Astrocyte (in vitro differentiated cells and primary cell): ENCODE measurements at regions not wholly inside any gene's neighbourhood (a gene's known extent, or its start where the extent isn't known, plus 50 kb on each side); places are given as distances from the start of the nearest gene placed in this dataset.

Experiments used
- DNase-seq: peaks from one replicate; pipeline ENCODE4 v3.0.0-alpha.2; 2010; ENCODE audit warnings: low read depth
- FAIRE-seq: peaks from 2 replicates; lab custom pipeline; 2011; peaks lifted over from hg19 to GRCh38; lab: Jason Lieb, UNC
- H2AFZ ChIP-seq: 2 replicates; pipeline ENCODE4 v1.6.0; 2012; ENCODE audit warnings: low read depth, low read length, inconsistent platforms
- H3K27ac ChIP-seq: 2 replicates; pipeline ENCODE4 v1.5.1; 2011; ENCODE audit warnings: low read depth, low read length, inconsistent platforms
- H3K27me3 ChIP-seq: 2 replicates; pipeline ENCODE4 v1.6.0; 2011; ENCODE audit warnings: low read length, inconsistent platforms; ENCODE audit not compliant: insufficient read depth
- H3K36me3 ChIP-seq: 2 replicates; pipeline ENCODE4 v1.5.1; 2011; ENCODE audit warnings: low read length, inconsistent platforms; ENCODE audit not compliant: insufficient read depth
- H3K4me1 ChIP-seq: 2 replicates; pipeline ENCODE4 v1.5.1; 2011; ENCODE audit warnings: low read length, inconsistent platforms; ENCODE audit not compliant: insufficient read depth
- H3K4me2 ChIP-seq: 2 replicates; pipeline ENCODE4 v1.6.0; 2012; ENCODE audit warnings: low read length, inconsistent platforms
- H3K4me3 ChIP-seq: 2 replicates; pipeline ENCODE4 v1.5.1; 2011; ENCODE audit warnings: low read depth, mild to moderate bottlenecking, low read length, inconsistent platforms; ENCODE audit not compliant: insufficient read depth
- H3K79me2 ChIP-seq: 2 replicates; pipeline ENCODE4 v1.6.0; 2012; ENCODE audit warnings: mild to moderate bottlenecking, low read length, inconsistent platforms; ENCODE audit not compliant: insufficient read depth
- H3K9ac ChIP-seq: 2 replicates; pipeline ENCODE4 v1.6.0; 2012; ENCODE audit warnings: mild to moderate bottlenecking, low read length, inconsistent platforms
- H3K9me3 ChIP-seq: 2 replicates; pipeline ENCODE4 v1.5.1; 2012; ENCODE audit warnings: low read depth, mild to moderate bottlenecking, low read length, inconsistent platforms; ENCODE audit not compliant: insufficient read depth
- H4K20me1 ChIP-seq: 2 replicates; pipeline ENCODE4 v1.6.0; 2012; ENCODE audit warnings: low read length, inconsistent platforms; ENCODE audit not compliant: insufficient read depth
- H3K27ac Mint-ChIP-seq: one replicate; pipeline ENCODE4 v1.8.0; 2021; ENCODE audit warnings: mild to moderate bottlenecking, mixed read lengths; ENCODE audit not compliant: unreplicated experiment
- H3K27me3 Mint-ChIP-seq: one replicate; pipeline ENCODE4 v1.8.0; 2021; ENCODE audit warnings: low read depth, mixed read lengths; ENCODE audit not compliant: unreplicated experiment
- H3K36me3 Mint-ChIP-seq: one replicate; pipeline ENCODE4 v1.8.0; 2021; ENCODE audit warnings: low read depth, mixed read lengths; ENCODE audit not compliant: unreplicated experiment
- H3K4me1 Mint-ChIP-seq: one replicate; pipeline ENCODE4 v1.8.0; 2021; ENCODE audit warnings: low read depth, mixed read lengths; ENCODE audit not compliant: unreplicated experiment
- H3K4me3 Mint-ChIP-seq: one replicate; pipeline ENCODE4 v1.8.0; 2021; ENCODE audit warnings: mild to moderate bottlenecking, moderate library complexity, mixed read lengths; ENCODE audit not compliant: unreplicated experiment
- H3K9me3 Mint-ChIP-seq: one replicate; pipeline ENCODE4 v1.8.0; 2021; ENCODE audit warnings: mild to moderate bottlenecking, mixed read lengths; ENCODE audit not compliant: unreplicated experiment
- EZH2 ChIP-seq: IDR thresholded peaks from 2 replicates; pipeline ENCODE4 v1.6.1; 2012; ENCODE audit warnings: mild to moderate bottlenecking, low read length, inconsistent platforms; ENCODE audit not compliant: insufficient read depth
- TF ChIP-seq, protein P1 (sequence below): IDR thresholded peaks from 2 replicates; pipeline ENCODE4 v1.5.1; 2011; ENCODE audit warnings: low read depth, mild to moderate bottlenecking, inconsistent platforms, low read length, moderate library complexity; ENCODE audit not compliant: insufficient read depth

DNA sequence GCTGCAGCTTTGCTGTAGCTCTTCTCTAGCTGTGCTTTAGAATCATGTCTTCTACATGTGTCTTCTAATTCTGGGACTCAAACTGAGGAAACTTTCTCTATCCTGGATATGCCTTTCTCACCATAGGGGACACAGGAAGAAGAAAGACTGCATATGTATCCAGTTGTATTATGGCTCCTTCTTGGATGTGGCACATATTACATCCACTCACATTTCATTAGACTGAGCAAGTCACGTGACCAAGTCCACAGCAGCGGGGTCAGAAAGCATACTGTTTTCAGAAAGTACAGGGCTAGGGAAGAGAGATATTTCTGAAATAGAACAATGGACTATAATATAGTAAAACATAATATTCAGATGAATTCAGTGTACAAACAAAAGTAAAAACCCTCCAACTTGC, 187.6 kb upstream of the RIMS1 start:
- Mint-ChIP-seq H3K4me3 (no peak overlapping the region), H3K27ac (no peak overlapping the region), H3K9me3 (no peaks in the 10 kb centered on the region), H3K36me3 (no peaks in the 10 kb centered on the region), H3K4me1 (no peaks in the 10 kb centered on the region), H3K27me3 (no peaks in the 10 kb centered on the region)
- no peak overlapping the region for H3K9ac ChIP-seq
- no peaks in the 10 kb centered on the region for H3K79me2 ChIP-seq
- FAIRE-seq (no peak), DNase-seq (no peak)
- H3K36me3 ChIP-seq = no peaks in the 10 kb centered on the region
- H4K20me1 ChIP-seq = no peaks in the 10 kb centered on the region
- no peak for TF ChIP-seq EZH2
- TF ChIP-seq, protein P1, sequence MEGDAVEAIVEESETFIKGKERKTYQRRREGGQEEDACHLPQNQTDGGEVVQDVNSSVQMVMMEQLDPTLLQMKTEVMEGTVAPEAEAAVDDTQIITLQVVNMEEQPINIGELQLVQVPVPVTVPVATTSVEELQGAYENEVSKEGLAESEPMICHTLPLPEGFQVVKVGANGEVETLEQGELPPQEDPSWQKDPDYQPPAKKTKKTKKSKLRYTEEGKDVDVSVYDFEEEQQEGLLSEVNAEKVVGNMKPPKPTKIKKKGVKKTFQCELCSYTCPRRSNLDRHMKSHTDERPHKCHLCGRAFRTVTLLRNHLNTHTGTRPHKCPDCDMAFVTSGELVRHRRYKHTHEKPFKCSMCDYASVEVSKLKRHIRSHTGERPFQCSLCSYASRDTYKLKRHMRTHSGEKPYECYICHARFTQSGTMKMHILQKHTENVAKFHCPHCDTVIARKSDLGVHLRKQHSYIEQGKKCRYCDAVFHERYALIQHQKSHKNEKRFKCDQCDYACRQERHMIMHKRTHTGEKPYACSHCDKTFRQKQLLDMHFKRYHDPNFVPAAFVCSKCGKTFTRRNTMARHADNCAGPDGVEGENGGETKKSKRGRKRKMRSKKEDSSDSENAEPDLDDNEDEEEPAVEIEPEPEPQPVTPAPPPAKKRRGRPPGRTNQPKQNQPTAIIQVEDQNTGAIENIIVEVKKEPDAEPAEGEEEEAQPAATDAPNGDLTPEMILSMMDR = no peak
- no peaks in the 10 kb centered on the region for H3K9me3 ChIP-seq
- H3K27me3 ChIP-seq = no peaks in the 10 kb centered on the region
- H3K27ac ChIP-seq = no peak overlapping the region
- no peak overlapping the region for H2AFZ ChIP-seq
- H3K4me1 ChIP-seq = no peaks in the 10 kb centered on the region
- no peak overlapping the region for H3K4me2 ChIP-seq
- H3K4me3 ChIP-seq = no peak overlapping the region

GRCh38 chr6:71706523-71706922, 179.8 kb upstream of the RIMS1 start:
- H3K9me3 Mint-ChIP-seq = no peaks in the 10 kb centered on the region
- H3K4me2 ChIP-seq = no peak overlapping the region
- H3K36me3 ChIP-seq = no peaks in the 10 kb centered on the region
- H3K79me2 ChIP-seq = no peaks in the 10 kb centered on the region
- no peak overlapping the region for H3K4me3 Mint-ChIP-seq
- no peaks in the 10 kb centered on the region for H3K9me3 ChIP-seq
- H3K27ac ChIP-seq = no peak overlapping the region
- FAIRE-seq (no peak), DNase-seq (no peak)
- no peak for TF ChIP-seq EZH2
- TF ChIP-seq, protein P1 = no peak
- no peak overlapping the region for H2AFZ ChIP-seq
- no peaks in the 10 kb centered on the region for H3K4me1 Mint-ChIP-seq
- H3K4me3 ChIP-seq = no peak overlapping the region
- H3K27me3 Mint-ChIP-seq = no peaks in the 10 kb centered on the region
- no peaks in the 10 kb centered on the region for H3K4me1 ChIP-seq
- H4K20me1 ChIP-seq = no peaks in the 10 kb centered on the region
- no peak overlapping the region for H3K9ac ChIP-seq
- no peaks in the 10 kb centered on the region for H3K27me3 ChIP-seq
- no peak overlapping the region for H3K27ac Mint-ChIP-seq
- H3K36me3 Mint-ChIP-seq = no peaks in the 10 kb centered on the region

GRCh38 chr6:71707059-71707458, 179.3 kb upstream of the RIMS1 start:
- Mint-ChIP-seq H3K36me3 (no peaks in the 10 kb centered on the region), H3K4me1 (no peaks in the 10 kb centered on the region), H3K9me3 (no peaks in the 10 kb centered on the region), H3K27me3 (no peaks in the 10 kb centered on the region), H3K4me3 (no peak overlapping the region), H3K27ac (no peak overlapping the region)
- FAIRE-seq (no peak), DNase-seq (no peak)
- H3K4me1 ChIP-seq = no peaks in the 10 kb centered on the region
- no peak overlapping the region for H3K9ac ChIP-seq
- H3K27ac ChIP-seq = no peak overlapping the region
- H3K79me2 ChIP-seq = no peaks in the 10 kb centered on the region
- H3K4me2 ChIP-seq = no peak overlapping the region
- no peaks in the 10 kb centered on the region for H3K36me3 ChIP-seq
- no peaks in the 10 kb centered on the region for H3K27me3 ChIP-seq
- H4K20me1 ChIP-seq = no peaks in the 10 kb centered on the region
- H2AFZ ChIP-seq = no peak overlapping the region
- no peak for TF ChIP-seq EZH2
- TF ChIP-seq, protein P1 = no peak
- no peak overlapping the region for H3K4me3 ChIP-seq
- no peaks in the 10 kb centered on the region for H3K9me3 ChIP-seq
